Stimulated activated CD8-positive, alpha-beta memory T cell treated with anti-CD3 and anti-CD28 coated beads, Interleukin-4, amount 100 ng/mL, for 4 hours (primary cell): ENCODE measurements at regions not wholly inside any gene's neighbourhood (a gene's known extent, or its start where the extent isn't known, plus 50 kb on each side); places are given as distances from the start of the nearest gene placed in this dataset.
"Not testable (repeated sequence)": the region's sequence is repeated elsewhere in the genome, so short reads cannot be mapped to it uniquely, and the experiment has no call there.

Source experiments
- DNase-seq, 2 donors: peaks; one replicate each; pipeline ENCODE4 v3.0.0-alpha.2; 2020; ENCODE audit warnings: low read depth in 2 of 2, low spot score in 1 of 2

DNA sequence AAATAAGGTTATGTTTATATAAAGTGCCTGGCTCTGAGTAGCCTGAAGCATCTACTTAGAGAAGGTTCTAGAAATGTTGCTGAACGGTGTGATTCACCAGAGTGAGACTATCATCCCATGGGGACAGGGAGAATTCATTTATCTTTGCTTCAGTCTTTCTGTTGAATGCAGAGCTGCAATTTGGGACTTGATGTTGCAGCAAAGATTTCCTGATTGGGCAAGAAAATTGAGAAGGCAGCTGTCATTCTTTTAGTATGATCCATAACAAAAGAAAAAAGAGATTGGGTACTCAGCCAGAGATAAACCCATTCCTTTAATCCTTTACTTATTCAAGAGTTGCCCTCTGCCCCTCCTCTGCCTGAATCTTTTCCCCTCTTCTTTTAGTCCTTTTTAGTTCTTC is 456.3 kb upstream of the WWC1 start:
- no peak for DNase-seq

DNA sequence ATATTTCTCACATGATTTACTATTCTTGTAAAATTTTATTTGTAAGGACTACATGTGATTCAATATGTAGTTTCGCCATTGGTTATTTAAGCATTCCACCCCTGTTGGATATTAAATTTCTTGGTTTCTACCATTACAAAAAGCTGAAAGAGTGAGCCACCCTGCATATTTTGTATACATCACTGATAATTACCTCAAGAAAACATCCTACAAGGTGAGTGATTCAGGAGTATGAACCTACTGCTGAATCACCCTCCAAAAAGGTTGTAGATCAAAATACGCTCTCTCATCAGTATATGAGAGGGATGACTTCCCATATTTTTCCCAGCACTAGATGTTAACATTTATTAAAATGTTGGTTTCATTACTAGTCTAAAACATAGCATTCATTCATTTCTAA is 454.3 kb upstream of the WWC1 start:
- no peak for DNase-seq

DNA sequence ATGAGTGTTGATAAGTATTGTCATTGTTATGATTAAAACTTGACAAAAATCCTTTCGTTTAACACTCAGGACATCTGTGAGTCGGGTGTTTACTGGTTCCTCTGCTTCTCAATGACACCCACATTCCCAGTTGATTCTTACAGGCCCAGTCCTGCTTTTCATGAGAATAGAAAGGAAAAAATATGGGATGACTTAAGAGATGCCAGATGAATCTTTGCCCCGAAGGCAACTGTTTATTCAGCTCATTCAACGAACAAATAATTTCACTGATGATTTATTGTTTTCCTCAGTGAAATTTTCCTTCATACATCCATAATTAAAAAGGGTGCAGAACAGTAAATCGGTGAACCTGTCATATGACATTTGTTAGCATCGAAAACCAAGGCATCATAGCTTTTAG is 452.4 kb upstream of the WWC1 start:
- DNase-seq, result no peak

DNA sequence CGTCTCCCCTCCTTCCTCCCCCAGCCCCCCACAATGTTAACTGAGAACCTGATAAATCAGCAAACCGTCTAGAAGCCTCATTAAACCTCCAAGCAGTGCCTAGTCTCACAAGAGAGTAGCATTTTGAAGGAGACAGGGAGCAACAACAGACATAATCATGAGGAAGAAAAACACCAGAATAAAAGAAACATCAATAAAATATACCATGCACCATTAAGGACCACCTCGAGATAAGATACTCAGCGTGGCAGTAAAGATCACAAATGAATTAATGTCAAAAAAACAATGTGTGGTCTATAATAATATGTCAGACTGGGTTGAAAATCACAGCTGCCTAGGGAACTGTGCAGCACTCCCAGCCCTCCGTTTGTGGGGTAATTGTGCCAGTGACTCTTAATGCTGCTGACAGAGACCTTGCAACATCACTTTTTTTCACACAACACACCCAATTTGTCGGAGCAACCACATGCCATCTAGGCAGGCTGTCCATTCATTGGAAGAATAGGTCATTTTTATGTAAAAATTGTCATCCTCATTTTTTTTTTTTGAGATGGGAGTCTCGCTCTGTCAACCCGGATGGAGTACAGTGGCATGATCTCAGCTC is 450.8 kb upstream of the WWC1 start:
- no peak for DNase-seq

DNA sequence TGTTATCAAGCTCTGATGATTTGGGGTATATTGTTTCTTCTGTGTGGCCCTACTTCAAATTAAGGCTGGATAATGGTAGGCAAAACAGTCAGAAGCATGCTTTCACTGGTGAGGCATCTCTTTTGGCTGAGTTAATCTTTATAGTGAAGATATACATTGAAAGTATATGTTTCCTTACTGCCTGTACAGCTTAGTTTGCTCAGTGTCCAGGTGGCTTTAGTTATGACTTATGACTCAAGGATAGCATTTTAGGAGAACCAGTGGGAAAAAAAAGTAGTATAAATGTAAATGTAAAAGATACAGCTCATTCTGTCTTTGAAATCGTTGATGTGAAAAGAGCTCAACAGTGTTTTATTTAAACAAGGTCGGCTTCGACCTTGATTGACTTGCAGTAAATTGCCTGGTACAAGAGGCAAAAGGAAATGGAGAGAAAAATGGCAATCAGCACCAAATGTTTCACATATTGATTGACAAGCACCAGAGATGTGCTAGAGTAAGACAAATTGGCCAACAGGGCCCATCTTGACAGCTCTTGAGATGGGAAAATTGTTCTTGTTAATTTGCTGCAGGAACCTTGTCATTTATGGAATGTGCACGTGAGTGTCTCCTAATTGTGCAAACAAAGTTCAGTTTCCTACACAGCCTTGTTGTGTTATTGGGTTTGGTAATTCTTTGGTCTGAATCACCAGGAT is 447.4 kb upstream of the WWC1 start:
- DNase-seq, result no peak

DNA sequence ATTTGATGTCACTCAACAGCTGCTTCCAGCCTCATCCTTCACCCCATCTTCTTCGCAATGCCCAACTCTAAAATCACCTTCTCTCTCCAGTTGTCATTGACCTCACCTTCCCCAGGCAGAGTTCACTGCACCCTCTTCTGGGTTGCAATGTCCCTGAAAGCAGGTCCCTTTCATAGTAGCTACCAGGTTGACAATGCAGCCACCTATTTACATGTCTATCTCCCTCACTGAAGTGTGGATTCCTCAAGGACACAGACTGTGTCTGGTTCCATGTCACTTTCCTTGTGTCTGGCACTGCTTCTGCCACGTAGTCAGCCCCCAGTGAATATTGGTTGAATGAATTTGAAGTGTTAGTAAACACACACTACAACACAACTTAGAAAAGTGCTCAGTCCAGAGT is 445.5 kb upstream of the WWC1 start:
- no peak for DNase-seq

DNA sequence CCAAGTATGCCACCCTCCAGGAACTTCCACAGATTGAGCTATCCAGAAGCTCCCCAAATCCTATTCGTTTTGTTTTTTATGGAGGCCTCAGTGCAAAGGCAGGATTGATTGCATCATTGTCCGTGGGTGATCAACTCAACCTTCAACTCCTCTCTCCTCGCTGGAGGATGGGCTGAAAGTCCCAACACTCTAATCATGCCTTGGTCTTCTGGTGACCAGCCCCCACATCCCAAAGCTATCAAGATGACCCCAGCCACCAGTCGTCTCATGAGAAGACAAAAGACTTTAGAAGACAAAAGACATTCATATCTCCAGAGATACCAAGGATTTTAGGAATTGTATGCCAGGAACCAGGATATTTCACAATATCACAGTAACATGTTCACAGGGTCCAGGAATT is 441.6 kb upstream of the WWC1 start:
- DNase-seq, result no peak

DNA sequence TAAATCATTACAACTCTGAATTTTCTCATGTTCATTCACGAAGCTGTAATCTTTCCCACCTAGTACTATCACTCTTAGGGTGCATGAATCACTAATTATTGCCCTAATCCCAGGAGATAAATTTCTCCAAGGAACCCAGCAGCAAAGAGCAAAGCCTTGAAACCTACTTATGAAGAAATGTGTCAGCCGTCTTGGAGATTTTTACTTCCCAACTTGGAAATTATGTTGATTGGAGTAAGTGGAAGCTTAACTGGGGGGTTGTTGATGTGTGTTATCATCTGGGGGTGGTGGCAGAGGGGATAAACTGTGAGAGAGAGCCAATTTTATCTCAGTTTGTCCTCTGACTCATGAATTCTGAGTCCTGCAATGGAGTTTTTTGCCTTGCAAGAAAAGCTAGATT is 440.5 kb upstream of the WWC1 start:
- DNase-seq, result no peak

DNA sequence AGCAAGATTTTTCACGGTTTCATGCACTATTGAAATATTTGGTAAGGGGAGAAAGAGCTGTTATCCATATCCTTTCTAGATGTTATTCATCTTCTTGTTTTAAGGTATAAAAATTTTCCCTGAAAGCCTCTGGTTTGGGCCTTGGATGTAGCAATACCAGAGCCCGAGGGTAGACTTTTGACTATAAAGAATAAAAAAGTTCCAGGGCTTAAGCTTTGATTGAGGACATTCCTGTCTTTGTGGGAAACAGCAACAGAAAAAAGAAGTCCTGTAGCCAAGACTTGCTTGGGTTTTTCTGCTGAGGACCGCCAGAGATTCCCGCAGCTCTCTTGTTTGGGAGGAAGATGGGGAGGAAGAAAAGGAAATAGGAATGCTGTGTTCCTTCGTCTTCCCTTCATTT is 440.0 kb upstream of the WWC1 start:
- no peak for DNase-seq

DNA sequence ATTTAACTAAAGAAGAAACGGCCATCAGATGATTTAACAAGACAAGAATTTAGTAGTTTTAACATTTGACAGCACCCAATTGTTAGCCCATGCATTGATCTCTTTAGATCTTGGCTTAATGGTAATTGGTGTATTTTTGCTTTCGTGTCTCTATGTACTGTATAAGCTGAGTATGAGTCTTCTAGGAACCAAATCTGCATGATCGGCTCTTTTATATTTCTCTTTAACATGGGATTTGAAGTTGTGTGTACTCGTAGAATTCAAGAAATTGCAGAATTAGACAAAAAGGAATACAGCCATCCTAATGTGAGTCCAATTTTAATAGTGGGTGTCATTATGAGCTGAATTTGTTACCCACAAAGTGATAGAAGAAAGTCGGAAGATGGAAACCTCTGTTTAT is 438.9 kb upstream of the WWC1 start:
- DNase-seq, result no peak

DNA sequence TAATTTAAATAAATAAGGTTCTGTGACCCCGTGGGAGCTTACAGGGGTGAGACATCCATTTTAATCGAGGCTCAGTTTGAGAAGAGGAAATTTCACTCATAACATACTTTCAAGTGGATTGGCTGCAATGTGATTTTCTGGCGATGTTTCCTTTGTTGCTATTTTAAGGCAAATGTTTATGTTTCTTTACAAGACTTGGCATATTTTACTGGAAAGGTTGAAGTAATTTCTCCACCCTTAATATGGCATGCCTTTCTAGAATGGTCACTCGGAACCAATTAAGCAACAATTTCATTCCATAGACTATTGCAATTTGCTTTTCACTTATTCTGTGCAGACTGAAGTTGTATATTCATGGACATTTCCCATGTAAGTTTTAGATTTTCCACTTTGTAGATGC is 438.0 kb upstream of the WWC1 start:
- DNase-seq, result no peak

DNA sequence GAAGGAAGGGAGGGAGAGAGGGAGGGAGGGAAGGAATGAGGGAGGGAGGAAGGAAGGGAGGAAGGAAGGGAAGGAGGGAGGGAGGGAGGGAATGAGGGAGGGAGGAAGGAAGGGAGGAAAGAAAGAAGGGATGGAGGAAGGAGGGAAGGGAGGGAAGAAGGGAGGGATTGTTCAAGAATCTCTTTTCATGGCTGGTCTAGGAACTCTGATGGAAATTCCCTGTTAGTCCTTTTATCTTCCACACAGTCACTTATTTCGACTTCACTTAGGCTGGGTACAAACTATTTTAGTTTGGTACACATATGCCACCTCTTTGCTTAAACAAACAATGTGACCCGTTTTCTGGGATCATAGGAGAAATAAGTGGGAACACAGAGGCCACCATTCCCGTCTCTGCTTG is 435.6 kb upstream of the WWC1 start:
- DNase-seq, result no peak

DNA sequence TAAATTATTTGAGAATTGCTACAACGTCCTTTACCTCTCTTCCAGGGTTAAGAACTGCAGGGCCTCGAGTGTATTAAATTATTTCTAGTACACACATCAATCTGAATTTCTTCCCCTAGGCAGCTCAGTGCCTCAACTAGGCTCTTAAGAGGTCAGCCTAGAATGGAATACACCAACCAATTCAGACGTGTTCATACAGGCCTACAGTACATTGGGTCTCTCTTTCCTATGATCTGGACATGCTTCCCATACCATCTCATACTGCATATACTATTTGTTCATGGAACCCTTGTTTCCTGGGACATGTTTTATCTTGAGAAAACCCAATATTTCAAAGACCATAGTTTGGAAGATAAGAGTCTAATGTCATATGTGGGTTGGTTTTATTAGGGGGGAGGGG is 434.1 kb upstream of the WWC1 start:
- DNase-seq, result no peak

DNA sequence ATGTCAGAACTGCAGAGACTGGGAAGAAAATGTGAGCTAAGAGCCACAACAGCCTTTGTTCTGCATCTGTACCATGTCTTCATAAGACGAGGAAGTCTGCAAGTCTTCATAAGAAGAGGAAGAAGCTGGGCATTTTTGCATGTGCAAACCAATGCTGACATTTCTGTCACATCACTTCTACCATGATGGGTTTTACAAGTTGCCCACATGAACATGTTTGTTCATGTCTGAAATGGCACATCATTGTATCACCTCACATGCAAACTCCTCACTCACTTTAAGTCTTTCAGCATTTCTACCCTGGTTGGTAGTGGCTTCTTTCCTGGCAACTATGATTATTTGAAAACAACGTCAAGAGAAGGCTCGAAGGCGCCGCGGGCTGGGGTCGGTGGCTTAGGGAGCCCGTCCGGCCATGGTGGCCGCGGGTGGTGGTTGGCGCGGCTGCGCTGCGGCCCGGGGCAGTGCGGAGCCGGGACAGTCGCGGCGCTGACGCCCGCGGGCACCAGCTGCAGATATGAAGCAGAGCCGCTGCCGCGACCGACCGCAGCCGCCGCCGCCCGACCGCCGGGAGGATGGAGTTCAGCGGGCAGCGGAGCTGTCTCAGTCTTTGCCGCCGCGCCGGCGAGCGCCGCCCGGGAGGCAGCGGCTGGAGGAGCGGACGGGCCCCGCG is 433.1 kb upstream of the WWC1 start:
- DNase-seq, result not testable (repeated sequence)

DNA sequence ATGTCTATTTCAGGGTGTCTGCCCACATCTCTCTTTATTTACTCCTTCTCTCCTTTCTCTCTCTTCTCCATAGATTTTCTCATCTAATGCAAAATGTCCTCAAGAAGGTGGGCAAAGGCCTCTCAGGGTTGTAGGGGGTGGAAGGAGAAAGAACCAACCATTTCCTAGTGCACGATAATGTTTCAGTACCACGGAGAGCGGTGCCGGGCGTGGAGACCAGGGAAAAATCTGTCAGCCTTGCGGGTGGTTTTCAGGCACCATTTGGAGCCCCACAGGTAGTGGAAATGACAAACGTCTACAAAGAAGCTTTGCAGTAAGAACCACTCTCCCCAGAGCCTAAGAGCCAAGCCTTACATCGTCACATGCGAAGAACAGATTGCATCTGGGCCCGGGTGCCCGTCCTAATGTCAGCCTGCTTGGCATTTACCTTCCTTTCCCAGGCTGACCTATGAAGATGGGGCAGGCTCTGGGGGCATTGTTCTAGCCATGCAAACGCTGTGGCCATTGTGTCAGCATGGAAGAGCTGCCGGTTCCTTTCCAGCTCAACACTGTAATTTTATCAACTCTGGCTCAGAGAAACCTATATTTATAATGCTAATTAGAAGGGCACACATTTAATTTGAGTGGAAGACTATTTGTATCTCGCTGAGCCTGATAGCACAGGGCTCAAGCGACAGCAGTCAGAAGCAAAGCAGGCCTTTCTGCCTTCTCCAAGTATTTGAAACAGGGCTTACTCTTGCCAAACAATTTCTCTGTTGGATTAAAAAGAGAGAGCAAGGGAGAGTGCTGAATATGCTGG is 430.1 kb upstream of the WWC1 start:
- no peak for DNase-seq

DNA sequence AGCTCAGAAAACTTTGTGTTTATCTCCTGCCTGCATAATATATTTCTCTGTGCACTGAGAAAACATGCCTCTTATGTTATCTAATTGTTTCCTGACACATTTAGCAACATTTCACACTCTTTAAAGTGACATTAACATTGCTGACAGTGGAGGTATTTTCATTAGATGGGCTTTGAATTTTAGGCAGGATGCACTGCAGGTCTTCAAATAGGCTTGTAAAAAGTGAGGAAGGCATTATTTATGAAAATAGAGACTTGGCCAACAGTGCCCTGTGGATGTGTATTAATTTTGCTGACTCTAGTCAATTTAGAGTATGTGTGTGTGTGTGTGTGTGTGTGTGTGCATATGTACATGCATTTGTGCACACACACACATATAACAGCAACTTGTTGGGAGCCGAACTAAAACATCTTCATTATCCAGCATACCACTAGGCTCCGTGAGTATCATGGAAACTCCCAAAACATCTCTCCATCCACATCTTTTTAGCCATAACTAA is 429.5 kb upstream of the WWC1 start:
- DNase-seq, result no peak

DNA sequence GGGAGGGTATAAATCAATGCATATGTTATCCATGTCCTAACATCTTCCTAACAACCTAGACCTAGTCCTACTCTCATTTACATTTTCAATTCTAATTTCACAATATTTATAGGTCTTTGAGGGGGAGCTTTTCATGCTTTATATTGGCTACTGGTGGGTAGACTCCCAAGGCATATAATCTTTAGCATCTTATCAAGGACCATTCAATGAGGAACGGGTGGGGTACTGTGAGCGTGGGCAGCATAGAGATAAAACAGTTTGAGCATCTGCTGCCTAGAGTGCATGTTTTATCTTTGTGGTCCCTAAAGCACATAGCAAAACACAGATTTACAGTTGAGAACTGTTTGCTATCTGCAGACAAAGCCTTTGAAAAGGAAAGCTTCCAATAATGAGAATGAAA is 427.6 kb upstream of the WWC1 start:
- no peak for DNase-seq

DNA sequence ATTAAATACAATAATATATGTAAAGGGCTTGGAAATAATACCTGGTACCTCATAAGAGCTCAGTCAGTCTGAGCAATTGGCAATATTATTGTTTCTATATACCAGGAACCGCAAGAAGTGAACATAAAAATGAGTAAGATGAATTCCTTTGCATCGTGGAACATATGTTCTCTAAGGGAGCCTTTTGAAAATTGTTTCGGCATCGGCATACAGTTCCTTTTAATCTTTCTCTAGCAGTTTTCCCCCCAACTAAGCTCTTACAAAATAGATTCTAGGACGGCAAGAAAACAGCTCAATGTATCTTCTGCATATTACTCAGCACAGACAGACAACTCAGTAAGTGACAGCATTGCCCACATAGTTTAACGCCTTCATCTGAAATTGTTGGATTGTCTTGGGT is 426.6 kb upstream of the WWC1 start:
- DNase-seq, result no peak

DNA sequence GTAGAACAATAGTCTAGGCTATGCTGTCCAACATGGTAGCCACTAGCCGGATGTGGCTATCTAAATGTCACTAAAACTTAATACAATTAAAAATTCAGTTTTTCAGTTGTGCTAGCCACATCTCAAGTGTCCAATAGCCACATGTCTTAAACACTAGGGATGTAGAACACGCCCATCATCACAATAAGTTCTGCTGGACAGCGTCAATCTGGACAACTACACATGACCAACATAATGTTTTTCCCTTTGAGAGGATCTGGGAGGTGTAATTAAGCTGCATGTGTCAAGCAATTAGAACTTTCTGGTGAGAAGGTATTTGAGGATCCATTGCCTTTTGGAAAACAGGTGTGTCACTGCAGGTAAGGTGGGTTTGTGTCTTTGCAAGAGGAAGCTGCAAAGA is 424.6 kb upstream of the WWC1 start:
- DNase-seq, result no peak

DNA sequence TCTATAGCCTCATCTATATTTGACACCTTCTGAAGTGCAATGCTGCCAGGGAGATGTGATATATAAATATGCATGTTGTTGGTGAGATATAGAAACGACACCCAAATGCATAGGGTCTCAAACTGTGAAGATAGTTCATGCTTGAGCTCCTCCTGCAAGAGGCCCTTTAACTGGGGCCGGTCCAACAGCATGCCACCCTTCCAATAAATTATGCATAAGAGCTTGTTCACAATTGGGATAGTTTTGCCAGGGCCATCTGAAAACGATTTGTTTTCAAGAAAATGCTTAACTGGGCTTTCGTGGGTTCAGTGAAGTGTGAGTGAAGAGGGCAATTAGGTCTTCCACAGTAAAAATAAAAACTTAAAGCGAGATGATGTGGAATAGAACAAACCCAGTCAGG is 424.2 kb upstream of the WWC1 start:
- no peak for DNase-seq

DNA sequence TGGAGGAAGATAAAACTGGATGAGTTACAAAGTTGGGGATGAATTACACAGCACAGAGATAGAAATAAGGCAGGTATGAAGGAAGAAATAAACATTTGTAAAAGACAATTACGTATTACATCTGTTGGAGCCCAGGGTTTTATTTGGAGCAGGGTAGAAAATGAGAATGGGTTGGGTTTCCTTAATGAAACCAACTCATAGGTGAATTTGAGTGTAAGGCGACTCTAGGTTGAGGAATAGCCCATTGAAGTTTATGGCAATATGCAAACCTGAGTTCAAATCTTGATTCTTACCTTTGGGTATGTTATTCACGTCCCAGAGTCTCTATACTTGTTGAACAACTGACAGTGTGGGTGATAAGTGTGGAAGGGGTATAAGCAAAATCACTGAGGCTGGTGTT is 422.3 kb upstream of the WWC1 start:
- no peak for DNase-seq

DNA sequence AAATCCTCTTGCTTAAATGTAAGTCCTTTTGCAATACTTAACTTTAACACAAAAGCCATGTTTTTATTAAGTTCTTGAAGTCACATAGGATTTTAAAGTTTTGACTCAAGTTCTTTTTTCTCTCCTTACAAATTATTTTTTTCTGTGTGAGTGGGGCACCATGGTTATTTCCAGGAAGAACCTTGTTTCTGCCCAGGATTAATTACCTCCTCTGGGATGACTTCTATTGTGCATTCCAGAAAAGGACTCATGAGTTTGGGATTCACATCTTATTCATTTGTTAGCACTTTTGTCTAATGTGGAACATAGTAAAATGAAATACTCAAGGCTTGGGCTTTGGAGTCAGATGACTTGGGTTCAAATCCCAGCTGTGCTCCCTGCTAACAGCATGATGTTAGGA is 421.4 kb upstream of the WWC1 start:
- no peak for DNase-seq
